Lung (tissue), 11 donors: ENCODE measurements at regions not wholly inside any gene's neighbourhood (a gene's known extent, or its start where the extent isn't known, plus 50 kb on each side); places are given as distances from the start of the nearest gene placed in this dataset.

Experiments
- ATAC-seq: fragments of 200-7000 bp; cut with Tn5 transposase; one replicate; pipeline ENCODE4 v1.9.1; 2020; ENCODE audit warnings: moderate number of reproducible peaks; ENCODE audit not compliant: insufficient read depth, low FRiP score
- DNase-seq, 3 donors: peaks; one replicate each; pipeline ENCODE4 v3.0.0-alpha.2; 2013 to 2017
- H3K27ac ChIP-seq, 2 donors: one replicate each; pipeline ENCODE4 v1.5.1; 2013; ENCODE audit warnings: mild to moderate bottlenecking in 2 of 2, moderate library complexity in 2 of 2, control low read depth in 1 of 2, inconsistent platforms in 1 of 2, low read depth in 1 of 2, low read length in 1 of 2
- H3K27me3 ChIP-seq, 3 donors: one replicate each; pipeline ENCODE4 v1.5.1; 2013; ENCODE audit warnings: low read length in 2 of 3; ENCODE audit not compliant: control insufficient read depth in 3 of 3, insufficient read depth in 3 of 3
- H3K36me3 ChIP-seq, 4 donors: one replicate each; pipeline ENCODE4 v1.5.1; 2013; ENCODE audit warnings: low read length in 4 of 4, mild to moderate bottlenecking in 1 of 4, moderate library complexity in 1 of 4; ENCODE audit not compliant: control insufficient read depth in 4 of 4, insufficient read depth in 4 of 4
- H3K4me1 ChIP-seq, 5 donors: one replicate each; pipeline ENCODE4 v1.5.1; 2013; ENCODE audit warnings: low read length in 5 of 5, mild to moderate bottlenecking in 2 of 5, moderate library complexity in 1 of 5; ENCODE audit not compliant: control insufficient read depth in 5 of 5, insufficient read depth in 5 of 5
- H3K4me3 ChIP-seq: one replicate; pipeline ENCODE4 v1.5.1; 2013; ENCODE audit warnings: mild to moderate bottlenecking, control low read depth, moderate library complexity
- H3K9ac ChIP-seq, 2 donors: one replicate each; pipeline ENCODE4 v1.5.1; 2013; ENCODE audit warnings: low read length in 2 of 2, control low read depth in 1 of 2; ENCODE audit not compliant: insufficient read depth in 1 of 2
- H3K9me3 ChIP-seq, 4 donors: one replicate each; pipeline ENCODE4 v1.5.1; 2013; ENCODE audit warnings: low read length in 3 of 4, mild to moderate bottlenecking in 1 of 4, moderate library complexity in 1 of 4; ENCODE audit not compliant: control insufficient read depth in 4 of 4, insufficient read depth in 3 of 4
- WGBS, 2 donors: extraction: QIAGEN DNeasy Blood & Tissue Kit; methylation state at CpG; one replicate each; pipeline ENCODE4 v1.1.7; 2013; 5-methylcytosine and 5-hydroxymethylcytosine counted together
- TF ChIP-seq, protein P1 (sequence below): IDR thresholded peaks from 2 replicates; pipeline ENCODE4 v1.5.1; 2012; ENCODE audit warnings: mild to moderate bottlenecking; ENCODE audit errors: control extremely low read depth, extremely low read depth
- donor health status: control.
- donor health status: control.
- donor health status: Bipolar disorder and iron deficiency.
- donor health status: healthy.
- donor health status: DM: yes; HTN: yes; CAD: no.

DNA sequence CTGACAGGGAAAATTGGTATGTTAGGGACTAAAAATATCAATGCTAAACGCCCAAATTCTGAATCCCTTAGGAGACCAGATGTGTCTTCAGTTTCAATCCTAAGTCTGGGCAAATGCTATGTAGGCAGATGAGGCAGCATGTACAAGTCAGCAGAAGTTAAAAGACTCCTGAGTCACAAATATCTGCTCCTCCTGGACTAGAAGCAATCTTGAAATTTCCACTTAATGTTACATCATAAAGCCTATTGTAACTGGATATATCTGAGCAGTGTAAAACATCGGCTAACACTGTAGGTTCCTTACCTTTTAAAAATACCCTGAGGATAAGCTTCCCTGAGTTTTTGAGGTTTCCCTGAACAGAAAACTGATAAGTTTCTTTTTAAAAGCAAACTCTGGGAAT lies 1087.6 kb upstream of the PIK3C3 start:
- no peaks in the 10 kb centered on the region for H3K4me1 ChIP-seq
- H3K36me3 ChIP-seq = no peaks in the 10 kb centered on the region
- no peak for ATAC-seq
- no peak overlapping the region for H3K27ac ChIP-seq
- WGBS, 2 donors = 76 to 84% methylated on average over 2 of the region's 2 CpGs
- no peak overlapping the region for H3K4me3 ChIP-seq
- no peak overlapping the region for H3K9ac ChIP-seq
- H3K9me3 ChIP-seq = no peaks in the 10 kb centered on the region
- no peaks in the 10 kb centered on the region for H3K27me3 ChIP-seq
- TF ChIP-seq, protein P1, sequence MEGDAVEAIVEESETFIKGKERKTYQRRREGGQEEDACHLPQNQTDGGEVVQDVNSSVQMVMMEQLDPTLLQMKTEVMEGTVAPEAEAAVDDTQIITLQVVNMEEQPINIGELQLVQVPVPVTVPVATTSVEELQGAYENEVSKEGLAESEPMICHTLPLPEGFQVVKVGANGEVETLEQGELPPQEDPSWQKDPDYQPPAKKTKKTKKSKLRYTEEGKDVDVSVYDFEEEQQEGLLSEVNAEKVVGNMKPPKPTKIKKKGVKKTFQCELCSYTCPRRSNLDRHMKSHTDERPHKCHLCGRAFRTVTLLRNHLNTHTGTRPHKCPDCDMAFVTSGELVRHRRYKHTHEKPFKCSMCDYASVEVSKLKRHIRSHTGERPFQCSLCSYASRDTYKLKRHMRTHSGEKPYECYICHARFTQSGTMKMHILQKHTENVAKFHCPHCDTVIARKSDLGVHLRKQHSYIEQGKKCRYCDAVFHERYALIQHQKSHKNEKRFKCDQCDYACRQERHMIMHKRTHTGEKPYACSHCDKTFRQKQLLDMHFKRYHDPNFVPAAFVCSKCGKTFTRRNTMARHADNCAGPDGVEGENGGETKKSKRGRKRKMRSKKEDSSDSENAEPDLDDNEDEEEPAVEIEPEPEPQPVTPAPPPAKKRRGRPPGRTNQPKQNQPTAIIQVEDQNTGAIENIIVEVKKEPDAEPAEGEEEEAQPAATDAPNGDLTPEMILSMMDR = no peak
- DNase-seq = no peak

DNA sequence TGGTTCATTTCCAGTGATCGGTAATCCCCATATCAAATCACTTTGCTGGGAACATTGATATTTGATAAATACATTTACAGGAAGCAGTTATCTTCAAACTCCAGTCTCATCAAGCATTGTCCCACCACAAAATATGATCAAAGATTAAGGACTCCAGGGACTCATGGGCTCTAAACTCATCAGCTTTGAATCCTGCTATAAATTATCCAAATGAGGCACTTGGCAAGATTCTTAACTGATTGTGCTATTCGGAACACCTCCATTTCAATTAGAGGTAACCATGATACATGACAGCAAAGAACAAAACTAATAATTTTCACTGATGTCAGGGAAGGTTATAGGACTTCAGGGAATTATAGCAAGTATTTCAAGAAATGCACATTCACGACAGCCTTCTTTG lies 1088.1 kb upstream of the PIK3C3 start:
- H3K36me3 ChIP-seq = no peaks in the 10 kb centered on the region
- H3K9ac ChIP-seq = no peak overlapping the region
- 91 to 94% methylated on average over 3 of the region's 3 CpGs for WGBS, 2 donors
- TF ChIP-seq, protein P1 = no peak
- no peaks in the 10 kb centered on the region for H3K4me1 ChIP-seq
- DNase-seq (no peak), ATAC-seq (no peak)
- no peak overlapping the region for H3K27ac ChIP-seq
- H3K4me3 ChIP-seq = no peak overlapping the region
- H3K9me3 ChIP-seq = no peaks in the 10 kb centered on the region
- no peaks in the 10 kb centered on the region for H3K27me3 ChIP-seq

DNA sequence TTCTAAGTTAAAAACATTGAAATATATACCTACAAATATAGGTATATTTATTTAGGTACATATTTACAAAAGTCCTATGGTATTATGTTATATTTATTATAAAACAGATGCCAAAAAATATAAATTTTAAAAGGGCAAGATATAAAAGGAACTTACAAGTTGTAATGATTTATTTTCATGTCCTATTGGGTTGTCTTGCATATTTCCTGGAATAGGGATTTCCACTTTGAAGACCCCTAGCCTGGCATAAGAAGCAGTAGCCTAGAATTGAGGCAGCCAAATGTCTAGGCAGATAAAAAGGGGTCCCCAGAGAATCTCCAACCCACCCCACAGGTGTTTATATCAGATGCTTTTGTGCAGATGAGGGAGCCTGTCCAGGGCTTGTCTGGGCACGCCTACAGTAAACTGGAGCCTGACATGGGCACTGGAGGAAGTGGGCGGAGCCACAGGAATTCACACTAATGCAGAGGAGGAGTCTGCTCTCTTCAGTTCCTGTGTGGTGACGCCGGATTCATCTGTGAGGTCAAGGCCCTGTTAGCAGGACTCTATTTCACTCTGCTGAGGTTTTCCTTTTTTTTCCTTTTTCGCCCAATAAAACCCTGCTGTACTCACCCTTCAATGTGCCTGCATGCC lies 1088.9 kb upstream of the PIK3C3 start:
- no peak for DNase-seq
- ATAC-seq = no peak
- no peaks in the 10 kb centered on the region for H3K9me3 ChIP-seq
- H3K36me3 ChIP-seq = no peaks in the 10 kb centered on the region
- no peak overlapping the region for H3K9ac ChIP-seq
- no peaks in the 10 kb centered on the region for H3K27me3 ChIP-seq
- no peaks in the 10 kb centered on the region for H3K4me1 ChIP-seq
- TF ChIP-seq, protein P1 = no peak
- 83 to 87% methylated on average over 5 of the region's 5 CpGs for WGBS, 2 donors
- H3K4me3 ChIP-seq = no peak overlapping the region
- H3K27ac ChIP-seq = no peak overlapping the region

DNA sequence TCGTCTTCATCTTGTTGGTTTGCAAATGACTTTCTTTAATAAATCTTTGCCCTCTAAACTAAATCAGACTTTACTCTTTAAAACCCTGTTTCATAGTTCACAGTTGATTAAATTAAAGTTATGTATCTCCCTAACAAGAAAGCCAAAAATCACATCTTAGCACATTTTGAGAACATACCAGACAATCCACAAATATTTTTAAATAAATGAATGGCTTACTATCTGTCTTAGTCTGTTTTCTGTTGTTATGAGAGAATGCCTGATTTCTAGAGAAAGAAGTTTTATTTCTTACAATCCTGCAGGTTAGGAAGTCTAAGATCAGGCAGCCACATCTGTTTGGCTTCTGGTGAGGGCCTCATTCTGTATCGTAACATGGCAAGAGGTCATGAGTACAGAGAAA lies 1090.2 kb upstream of the PIK3C3 start:
- Histone ChIP-seq H3K4me1 (no peaks in the 10 kb centered on the region), H3K27ac (no peak overlapping the region), H3K9ac (no peak overlapping the region), H3K27me3 (no peaks in the 10 kb centered on the region), H3K9me3 (no peaks in the 10 kb centered on the region), H3K36me3 (no peaks in the 10 kb centered on the region), H3K4me3 (no peak overlapping the region)
- no peak for DNase-seq
- 83 to 94% methylated on average over 2 of the region's 2 CpGs for WGBS, 2 donors
- ATAC-seq = no peak
- TF ChIP-seq, protein P1 = no peak
